K562 (cell line): ENCODE measurements at regions not wholly inside any gene's neighbourhood (a gene's known extent, or its start where the extent isn't known, plus 50 kb on each side); places are given as distances from the start of the nearest gene placed in this dataset.

Source experiments
- ATAC-seq: fragments of 200-7000 bp; cut with Tn5 transposase; 3 replicates; pipeline ENCODE4 v1.9.1; 2020; ENCODE audit warnings: moderate library complexity
- BruUV-seq: library from RNA; stranded (reverse); fragments of 400-500 nt; replicated peaks from 2 replicates; lab custom pipeline; 2021; lab: Mats Ljungman, UMichigan
- CTCF ChIA-PET: fragments of 300-600 bp; formaldehyde crosslinking; extraction: SDS; loops from one replicate; lab custom pipeline; 2021; ENCODE audit warnings: low intra/inter-chr PET ratio; lab: Yijun Ruan, JAX
- POLR2A ChIA-PET: fragments of 300-600, 350-650 bp; sonication (Branson Sonifier 250); formaldehyde crosslinking; extraction: SDS; loops from one replicate; lab custom pipeline; 2021; ENCODE audit warnings: antibody characterized with exemption, inconsistent platforms; lab: Yijun Ruan, JAX
- DNase-seq, 4 experiments: peaks; one replicate each; pipeline versions ENCODE4 v3.0.0 to v3.0.0-alpha.2; 2011 to 2018; ENCODE audit warnings: low spot score in 3 of 4, mixed read lengths in 3 of 4; ENCODE audit errors: extremely low read depth in 1 of 4
- FAIRE-seq: peaks from 2 replicates; lab custom pipeline; 2011; peaks lifted over from hg19 to GRCh38; lab: Jason Lieb, UNC
- H2AFZ ChIP-seq: 2 replicates; pipeline ENCODE4 v1.6.0; 2011; ENCODE audit warnings: low read depth, low read length, control low read depth, inconsistent platforms
- H3K27ac ChIP-seq: fragments of 200-600 bp; 3 replicates; pipeline ENCODE4 v1.8.0; 2011; ENCODE audit warnings: low read depth, mild to moderate bottlenecking, control low read depth, inconsistent platforms, low read length, moderate library complexity, mixed read lengths; ENCODE audit errors: extremely low read depth
- H3K27me3 ChIP-seq, 2 experiments: fragments of 300-600 bp in 1 of 2; 2 replicates in 1 of 2; 3 replicates in 1 of 2; pipeline versions ENCODE4 v1.6.0 to v1.8.0; 2011; ENCODE audit warnings: inconsistent platforms in 2 of 2, low read length in 2 of 2, mild to moderate bottlenecking in 1 of 2, mixed read lengths in 1 of 2, moderate library complexity in 1 of 2; ENCODE audit not compliant: control insufficient read depth in 2 of 2, insufficient read depth in 2 of 2
- H3K36me3 ChIP-seq: fragments of 300-600 bp; 3 replicates; pipeline ENCODE4 v1.8.0; 2011; ENCODE audit warnings: mild to moderate bottlenecking, low read length, inconsistent platforms; ENCODE audit not compliant: control insufficient read depth, insufficient read depth
- H3K4me1 ChIP-seq, 2 experiments: fragments of 200-600 bp in 1 of 2; replicated peaks in 1 of 2; 2 replicates in 1 of 2; 3 replicates in 1 of 2; pipeline versions ENCODE4 v1.5.1 to v1.8.0; 2011; ENCODE audit warnings: inconsistent platforms in 2 of 2, low read length in 2 of 2, mild to moderate bottlenecking in 1 of 2, mixed read lengths in 1 of 2, moderate library complexity in 1 of 2; ENCODE audit not compliant: control insufficient read depth in 2 of 2, insufficient read depth in 2 of 2
- H3K4me2 ChIP-seq: 2 replicates; pipeline ENCODE4 v1.6.1; 2011; ENCODE audit warnings: low read length, control low read depth, inconsistent platforms, mixed read lengths; ENCODE audit not compliant: insufficient read depth
- H3K4me3 ChIP-seq: fragments of 200-600 bp; sonication (generic), shearing (Covaris generic); 2 replicates; pipeline ENCODE4 v1.5.1; 2016; ENCODE audit warnings: control low read depth, inconsistent platforms
- H3K79me2 ChIP-seq: fragments of 200-600 bp; 3 replicates; pipeline ENCODE4 v1.8.0; 2011; ENCODE audit warnings: low read length, inconsistent platforms; ENCODE audit not compliant: control insufficient read depth, insufficient read depth
- H3K9ac ChIP-seq, 2 experiments: 2 replicates each; pipeline versions ENCODE4 v1.6.0 to v1.6.1; 2011; ENCODE audit warnings: low read depth in 2 of 2, low read length in 2 of 2, control low read depth in 1 of 2, inconsistent platforms in 1 of 2, mild to moderate bottlenecking in 1 of 2, mixed read lengths in 1 of 2; ENCODE audit not compliant: insufficient read depth in 1 of 2
- H3K9me1 ChIP-seq: one replicate; pipeline ENCODE4 v1.6.0; 2011; ENCODE audit warnings: inconsistent platforms, mild to moderate bottlenecking, low read length, moderate library complexity; ENCODE audit not compliant: control insufficient read depth, insufficient read depth
- H3K9me3 ChIP-seq: replicated peaks from 2 replicates; pipeline ENCODE4 v1.5.1; 2011; ENCODE audit warnings: low read depth, low read length, inconsistent platforms; ENCODE audit not compliant: control insufficient read depth, insufficient read depth
- H4K20me1 ChIP-seq: replicated peaks from 2 replicates; pipeline ENCODE4 v1.6.1; 2011; ENCODE audit warnings: low read length, inconsistent platforms, mixed read lengths; ENCODE audit not compliant: control insufficient read depth, insufficient read depth
- CCAR2 ChIP-seq: fragments of 200-400 bp; formaldehyde crosslinking; IDR thresholded peaks from 2 replicates; pipeline ENCODE4 v1.6.1; 2017; ENCODE audit warnings: mild to moderate bottlenecking, low read depth, low read length
- CHD7 ChIP-seq: fragments of 200-600 bp; sonication (generic); IDR thresholded peaks from one replicate; pipeline ENCODE4 v1.6.1; 2012; ENCODE audit warnings: mild to moderate bottlenecking, low read depth, low read length, inconsistent platforms
- ELK3 ChIP-seq: fragments of 450-650 bp; formaldehyde crosslinking; IDR thresholded peaks from 2 replicates; pipeline ENCODE4 v1.4.0; 2020; ENCODE audit warnings: mild to moderate bottlenecking
- KDM5B ChIP-seq: fragments of 200-600 bp; sonication (generic); IDR thresholded peaks from 2 replicates; pipeline ENCODE4 v1.6.1; 2012; ENCODE audit warnings: low read depth, mild to moderate bottlenecking, moderate library complexity, low read length, control low read depth, inconsistent platforms; ENCODE audit not compliant: insufficient replicate concordance
- NEUROD1 ChIP-seq: fragments of 150-350 bp; IDR thresholded peaks from 2 replicates; pipeline ENCODE4 v1.6.1; 2014; ENCODE audit warnings: borderline replicate concordance, low read length, low read depth; ENCODE audit not compliant: partially characterized antibody
- PHB ChIP-seq: fragments of 250-450 bp; sonication (Bioruptor Pico); IDR thresholded peaks from 2 replicates; pipeline ENCODE4 v1.5.0; 2021
- RBM34 ChIP-seq: fragments of 200-400 bp; formaldehyde crosslinking; IDR thresholded peaks from 2 replicates; pipeline ENCODE4 v1.6.1; 2018; ENCODE audit warnings: low read length, borderline replicate concordance; ENCODE audit not compliant: insufficient read depth
- TAF15 ChIP-seq: fragments of 200-400 bp; formaldehyde crosslinking; IDR thresholded peaks from 2 replicates; pipeline ENCODE4 v1.6.1; 2017; ENCODE audit warnings: mild to moderate bottlenecking, low read depth, low read length, moderate library complexity
- ZBTB7A ChIP-seq: IDR thresholded peaks from 2 replicates; pipeline ENCODE4 v1.6.1; 2011; ENCODE audit warnings: low read depth, mild to moderate bottlenecking, low read length, moderate library complexity, borderline replicate concordance; ENCODE audit not compliant: control insufficient read depth
- WGBS: fragments of 100-300 bp; shearing (Covaris generic); methylation state at CpG from one replicate; pipeline ENCODE4 v1.1.6; 2016; ENCODE audit warnings: low coverage, mixed read lengths; ENCODE audit not compliant: insufficient coverage; ENCODE audit errors: missing lambda C conversion rate; 5-methylcytosine and 5-hydroxymethylcytosine counted together
- in situ Hi-C: fragments of 300-500 bp; cut with MboI; formaldehyde crosslinking; loops from 4 replicates; pipeline ENCODE4 v1.15.0; 2018; ENCODE audit warnings: inconsistent platforms, mixed read lengths
- intact Hi-C: fragments of 100-400 bp; cut with micrococcal nuclease; formaldehyde crosslinking; loops from 2 replicates; pipeline ENCODE4 v1.14.2; 2022

- Histone ChIP-seq H3K27ac (no peak overlapping the region), H3K79me2 (no peaks in the 10 kb centered on the region), H3K9me3 (no peaks in the 10 kb centered on the region), H3K27me3 (no peaks in the 10 kb centered on the region; a peak in 2 of 5 replicates), H3K9me1 (no peaks in the 10 kb centered on the region), H3K4me2 (no peak overlapping the region), H3K4me3 (no peak overlapping the region), H2AFZ (no peak overlapping the region), H3K36me3 (no peaks in the 10 kb centered on the region), H4K20me1 (no peaks in the 10 kb centered on the region), H3K9ac (no peak overlapping the region), H3K4me1 (no peaks in the 10 kb centered on the region)
- 0% methylated on average over 18 of the region's 23 CpGs for WGBS
- ChIA-PET CTCF (no interaction called here), POLR2A (interaction anchor here (1.2 kb wide), 1 partner anchor 10 kb away, joined by 3 read pairs; no protein-coding TSS in a partner anchor)
- FAIRE-seq = no peak
- intact Hi-C loops = no loop called here
- no TSS peak for BruUV-seq
- in situ Hi-C loops = no loop called here
- no peak for DNase-seq
- ATAC-seq = no peak
- TF ChIP-seq ELK3 (CRISPR knock-in tag) (no peak), KDM5B (no peak), CHD7 (no peak), TAF15 (no peak), CCAR2 (no peak), ZBTB7A (no peak), RBM34 (no peak), PHB (no peak), NEUROD1 (no peak)
Measured at GRCh38 chr10:131636841-131637724, 263.7 kb upstream of the PPP2R2D start.
